Small intestine (tissue), 7 donors: ENCODE measurements at regions not wholly inside any gene's neighbourhood (a gene's known extent, or its start where the extent isn't known, plus 50 kb on each side); places are given as distances from the start of the nearest gene placed in this dataset.

ENCODE experiments used
- DNase-seq, 2 donors: peaks; one replicate each; pipeline versions ENCODE4 v3.0.0 to v3.0.0-alpha.2; 2013
- FAIRE-seq: peaks from 2 replicates; lab custom pipeline; 2012; peaks lifted over from hg19 to GRCh38; lab: Jason Lieb, UNC
- H3K27ac ChIP-seq, 3 donors: one replicate each; pipeline ENCODE4 v1.5.1; 2013; ENCODE audit warnings: low read length in 2 of 3, mild to moderate bottlenecking in 2 of 3, control low read depth in 1 of 3, inconsistent platforms in 1 of 3, low read depth in 1 of 3, moderate library complexity in 1 of 3
- H3K27me3 ChIP-seq, 3 donors: one replicate each; pipeline ENCODE4 v1.6.1; 2013; ENCODE audit warnings: low read length in 3 of 3, inconsistent platforms in 1 of 3; ENCODE audit not compliant: control insufficient read depth in 3 of 3, insufficient read depth in 3 of 3
- H3K36me3 ChIP-seq, 3 donors: one replicate each; pipeline ENCODE4 v1.6.1; 2013; ENCODE audit warnings: low read length in 3 of 3, inconsistent platforms in 1 of 3, low read depth in 1 of 3, mild to moderate bottlenecking in 1 of 3, moderate library complexity in 1 of 3; ENCODE audit not compliant: control insufficient read depth in 3 of 3, insufficient read depth in 2 of 3
- H3K4me1 ChIP-seq, 3 donors: one replicate each; pipeline ENCODE4 v1.6.1; 2013; ENCODE audit warnings: low read length in 2 of 3, inconsistent platforms in 1 of 3, low read depth in 1 of 3, mild to moderate bottlenecking in 1 of 3, moderate library complexity in 1 of 3; ENCODE audit not compliant: control insufficient read depth in 3 of 3, insufficient read depth in 2 of 3
- H3K4me3 ChIP-seq, 3 donors: one replicate each; pipeline ENCODE4 v1.5.1; 2013; ENCODE audit warnings: low read length in 3 of 3, control low read depth in 1 of 3, inconsistent platforms in 1 of 3, low read depth in 1 of 3, mild to moderate bottlenecking in 1 of 3, moderate library complexity in 1 of 3
- H3K9me3 ChIP-seq, 2 donors: one replicate each; pipeline ENCODE4 v1.6.1; 2013; ENCODE audit warnings: low read depth in 1 of 2, low read length in 1 of 2; ENCODE audit not compliant: control insufficient read depth in 2 of 2, insufficient read depth in 1 of 2
- WGBS, 3 donors: extraction: QIAGEN DNeasy Blood & Tissue Kit; methylation state at CpG; one replicate each; pipeline ENCODE4 v1.1.7; 2013; 5-methylcytosine and 5-hydroxymethylcytosine counted together
- donor health status: healthy with polysubstance abuse.
- donor health status: control.
- donor health status: control.
- donor health status: Bipolar disorder and iron deficiency.
- donor health status: healthy.

GRCh38 chr1:59186656-59187055, 110.2 kb upstream of the FGGY start:
- Histone ChIP-seq H3K36me3 (no peaks in the 10 kb centered on the region), H3K4me1 (no peaks in the 10 kb centered on the region), H3K4me3 (no peak overlapping the region), H3K9me3 (peaks cover 0 to 5% of the 10 kb centered on the region in 2 donors), H3K27me3 (no peaks in the 10 kb centered on the region), H3K27ac (no peak overlapping the region)
- no peak for FAIRE-seq
- WGBS, 3 donors, result 75 to 87% (median 81%) methylated on average over 3 of the region's 3 CpGs
- DNase-seq, result no peak

- H3K36me3 ChIP-seq, result no peaks in the 10 kb centered on the region
- no peak for FAIRE-seq
- H3K4me3 ChIP-seq, result no peak overlapping the region
- H3K27me3 ChIP-seq, result no peaks in the 10 kb centered on the region
- WGBS, 3 donors, result 55 to 85% (median 67%) methylated on average over 2 of the region's 2 CpGs
- H3K9me3 ChIP-seq, result peaks cover 0 to 11% of the 10 kb centered on the region in 2 donors
- DNase-seq, result no peak
- no peaks in the 10 kb centered on the region for H3K4me1 ChIP-seq
- H3K27ac ChIP-seq, result no peak overlapping the region
These were observed 108.3 kb upstream of the FGGY start for GRCh38 chr1:59188413-59189213.

- H3K36me3 ChIP-seq, result no peaks in the 10 kb centered on the region
- H3K4me3 ChIP-seq, result no peak overlapping the region
- FAIRE-seq (no peak), DNase-seq (peak in 1 of 2 donors; percentile 69)
- WGBS, 3 donors, result 36 to 48% (median 44%) methylated on average over 4 of the region's 4 CpGs
- H3K9me3 ChIP-seq, result peaks cover 0 to 23% of the 10 kb centered on the region in 2 donors
- H3K27me3 ChIP-seq, result no peaks in the 10 kb centered on the region
- H3K4me1 ChIP-seq, result peaks cover 0 to 15% (median 0%) of the 10 kb centered on the region in 3 donors
- no peak overlapping the region for H3K27ac ChIP-seq
These were observed 103.3 kb upstream of the FGGY start for GRCh38 chr1:59193443-59194093.

GRCh38 chr1:59194621-59195020, 102.3 kb upstream of the FGGY start:
- H3K27me3 ChIP-seq, result no peaks in the 10 kb centered on the region
- H3K27ac ChIP-seq, result no peak overlapping the region
- H3K4me1 ChIP-seq, result peaks cover 0 to 24% (median 2%) of the 10 kb centered on the region in 3 donors
- WGBS, 3 donors, result 90 to 94% (median 91%) methylated on average over 2 of the region's 2 CpGs
- H3K36me3 ChIP-seq, result no peaks in the 10 kb centered on the region
- DNase-seq (no peak), FAIRE-seq (no peak)
- H3K4me3 ChIP-seq, result no peak overlapping the region
- peaks cover 0 to 23% of the 10 kb centered on the region in 2 donors for H3K9me3 ChIP-seq

GRCh38 chr1:59195151-59195550, 101.7 kb upstream of the FGGY start:
- WGBS, 3 donors, result 78 to 100% (median 91%) methylated on average over 1 of the region's 1 CpG
- no peaks in the 10 kb centered on the region for H3K36me3 ChIP-seq
- no peak for FAIRE-seq
- no peak overlapping the region for H3K4me3 ChIP-seq
- no peak for DNase-seq
- peaks cover 0 to 23% of the 10 kb centered on the region in 2 donors for H3K9me3 ChIP-seq
- no peaks in the 10 kb centered on the region for H3K27me3 ChIP-seq
- H3K4me1 ChIP-seq, result peaks cover 0 to 29% (median 2%) of the 10 kb centered on the region in 3 donors
- H3K27ac ChIP-seq, result no peak overlapping the region

GRCh38 chr1:59198564-59198963, 98.3 kb upstream of the FGGY start:
- 18 to 51% (median 25%) methylated on average over 4 of the region's 4 CpGs for WGBS, 3 donors
- Histone ChIP-seq H3K36me3 (no peaks in the 10 kb centered on the region), H3K27me3 (no peaks in the 10 kb centered on the region), H3K27ac (peak overlapping the region in 1 of 3 donors; percentile 70), H3K4me1 (peaks cover 0 to 29% (median 2%) of the 10 kb centered on the region in 3 donors), H3K9me3 (peaks cover 0 to 12% of the 10 kb centered on the region in 2 donors), H3K4me3 (no peak overlapping the region)
- DNase-seq (peak; percentile 41 to 83), FAIRE-seq (no peak)

GRCh38 chr1:59199147-59199546, 97.7 kb upstream of the FGGY start:
- Histone ChIP-seq H3K9me3 (peaks cover 0 to 6% of the 10 kb centered on the region in 2 donors), H3K27me3 (no peaks in the 10 kb centered on the region), H3K27ac (peak overlapping the region in 1 of 3 donors; percentile 70), H3K4me3 (no peak overlapping the region), H3K4me1 (peaks cover 0 to 33% (median 2%) of the 10 kb centered on the region in 3 donors), H3K36me3 (no peaks in the 10 kb centered on the region)
- 17 to 59% (median 32%) methylated on average over 2 of the region's 2 CpGs for WGBS, 3 donors
- DNase-seq, result peak in 1 of 2 donors; percentile 21
- no peak for FAIRE-seq

- no peaks in the 10 kb centered on the region for H3K27me3 ChIP-seq
- H3K4me1 ChIP-seq, result peaks cover 0 to 32% (median 2%) of the 10 kb centered on the region in 3 donors
- H3K36me3 ChIP-seq, result no peaks in the 10 kb centered on the region
- no peak overlapping the region for H3K4me3 ChIP-seq
- H3K9me3 ChIP-seq, result peaks cover 0 to 4% of the 10 kb centered on the region in 2 donors
- WGBS, 3 donors, result 11 to 61% (median 39%) methylated on average over 4 of the region's 4 CpGs
- peak overlapping the region in 1 of 3 donors; percentile 70 for H3K27ac ChIP-seq
- DNase-seq, result peak; percentile 27 to 69
- no peak for FAIRE-seq
These were observed 97.0 kb upstream of the FGGY start for GRCh38 chr1:59199719-59200376.
